CD4-positive, CD25-positive, alpha-beta regulatory T cell (primary cell): ENCODE measurements at regions not wholly inside any gene's neighbourhood (a gene's known extent, or its start where the extent isn't known, plus 50 kb on each side); places are given as distances from the start of the nearest gene placed in this dataset.
A peak's percentile ranks its signal among the peaks of the same experiment; 100 is the strongest.

ENCODE experiments used
- ATAC-seq, 2 donors: fragments of 150-1000 bp; cut with Tn5 transposase; one replicate each; pipeline ENCODE4 v1.10.0; 2021; ENCODE audit warnings: low read depth in 2 of 2, moderate number of reproducible peaks in 2 of 2, moderate library complexity in 1 of 2
- DNase-seq, 3 donors: peaks; one replicate each; pipeline versions ENCODE4 v3.0.0 to v3.0.0-alpha.2; 2012 to 2022; ENCODE audit warnings: mixed read lengths in 1 of 3
- H3K27ac ChIP-seq: one replicate; pipeline ENCODE4 v1.7.0; 2013; ENCODE audit warnings: mild to moderate bottlenecking, low read length; ENCODE audit not compliant: insufficient read depth, poor library complexity, severe bottlenecking
- H3K27me3 ChIP-seq: one replicate; pipeline ENCODE4 v1.7.0; 2013; ENCODE audit warnings: low read length; ENCODE audit not compliant: control insufficient read depth, insufficient read depth
- H3K36me3 ChIP-seq: one replicate; pipeline ENCODE4 v1.7.0; 2013; ENCODE audit warnings: mild to moderate bottlenecking, low read length, moderate library complexity; ENCODE audit not compliant: control insufficient read depth, insufficient read depth
- H3K4me1 ChIP-seq: 2 replicates; pipeline ENCODE4 v1.7.0; 2013; ENCODE audit warnings: mild to moderate bottlenecking, low read length; ENCODE audit not compliant: insufficient read depth, control insufficient read depth, poor library complexity, severe bottlenecking
- H3K4me3 ChIP-seq: one replicate; pipeline ENCODE4 v1.7.0; 2013; ENCODE audit warnings: low read depth, mild to moderate bottlenecking, low read length, moderate library complexity
- H3K9me3 ChIP-seq, 2 experiments: 1 replicate in 1 of 2; 2 replicates in 1 of 2; pipeline ENCODE4 v1.7.0; 2013; ENCODE audit warnings: low read length in 2 of 2, mild to moderate bottlenecking in 1 of 2, moderate library complexity in 1 of 2; ENCODE audit not compliant: control insufficient read depth in 2 of 2
- H3K27ac Mint-ChIP-seq, 3 donors: one replicate each; pipeline ENCODE4 v1.8.0; 2020 to 2022; ENCODE audit warnings: mild to moderate bottlenecking in 3 of 3, mixed read lengths in 3 of 3, moderate library complexity in 2 of 3
- H3K27me3 Mint-ChIP-seq: one replicate; pipeline ENCODE4 v1.8.0; 2022; ENCODE audit warnings: mild to moderate bottlenecking, mixed read lengths
- H3K36me3 Mint-ChIP-seq: one replicate; pipeline ENCODE4 v1.8.0; 2020; ENCODE audit warnings: mixed read lengths
- H3K4me1 Mint-ChIP-seq, 4 donors: one replicate each; pipeline ENCODE4 v1.8.0; 2020 to 2022; ENCODE audit warnings: mixed read lengths in 4 of 4, mild to moderate bottlenecking in 1 of 4
- H3K4me3 Mint-ChIP-seq, 4 donors: one replicate each; pipeline ENCODE4 v1.8.0; 2020 to 2022; ENCODE audit warnings: mild to moderate bottlenecking in 4 of 4, mixed read lengths in 4 of 4, moderate library complexity in 3 of 4
- H3K9me3 Mint-ChIP-seq, 7 donors: one replicate each; pipeline ENCODE4 v1.8.0; 2020 to 2022; ENCODE audit warnings: mixed read lengths in 7 of 7, mild to moderate bottlenecking in 3 of 7, moderate library complexity in 2 of 7

DNA sequence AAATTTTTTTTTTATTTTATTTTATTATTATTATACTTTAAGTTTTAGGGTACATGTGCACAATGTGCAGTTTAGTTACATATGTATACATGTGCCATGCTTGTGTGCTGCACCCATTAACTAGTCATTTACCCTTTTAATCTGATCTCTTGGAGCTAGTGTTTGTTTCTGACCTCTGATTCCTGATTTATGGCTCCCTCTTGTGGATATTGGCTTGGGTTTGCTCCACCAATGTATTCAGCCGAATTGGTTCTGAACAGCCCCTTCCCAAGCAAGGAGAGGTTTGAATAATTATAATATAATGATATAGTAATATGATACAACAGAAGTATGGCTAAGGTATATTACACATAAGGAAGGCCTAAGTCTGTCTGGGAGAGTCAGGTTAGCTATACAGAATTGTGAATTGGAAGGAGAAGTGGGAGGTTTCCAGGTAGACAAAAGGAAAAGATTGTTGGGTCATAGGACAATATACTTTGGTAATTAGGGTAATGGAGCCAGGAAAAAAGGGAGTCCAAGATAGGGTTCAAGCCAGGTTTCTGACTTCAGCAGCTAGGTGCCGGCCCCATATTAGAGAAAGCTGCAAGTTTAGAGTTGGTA, 53.1 kb upstream of the HMCN1 start:
- H3K36me3 Mint-ChIP-seq = no peaks in the 10 kb centered on the region
- H3K27me3 Mint-ChIP-seq = no peaks in the 10 kb centered on the region
- H3K4me1 Mint-ChIP-seq = peaks cover 21 to 39% (median 27%) of the 10 kb centered on the region in 4 donors
- ATAC-seq = peak in 1 of 2 donors; percentile 42
- Histone ChIP-seq H3K4me1 (peaks cover 29% of the 10 kb centered on the region), H3K27ac (no peak overlapping the region), H3K4me3 (no peak overlapping the region), H3K9me3 (no peaks in the 10 kb centered on the region), H3K36me3 (no peaks in the 10 kb centered on the region), H3K27me3 (no peaks in the 10 kb centered on the region)
- peak overlapping the region in 1 of 4 donors; percentile 19 for H3K4me3 Mint-ChIP-seq
- H3K9me3 Mint-ChIP-seq = no peaks in the 10 kb centered on the region
- H3K27ac Mint-ChIP-seq = peak overlapping the region in 1 of 3 donors; percentile 57
- DNase-seq = peak in 2 of 3 donors; percentile 29 to 69

DNA sequence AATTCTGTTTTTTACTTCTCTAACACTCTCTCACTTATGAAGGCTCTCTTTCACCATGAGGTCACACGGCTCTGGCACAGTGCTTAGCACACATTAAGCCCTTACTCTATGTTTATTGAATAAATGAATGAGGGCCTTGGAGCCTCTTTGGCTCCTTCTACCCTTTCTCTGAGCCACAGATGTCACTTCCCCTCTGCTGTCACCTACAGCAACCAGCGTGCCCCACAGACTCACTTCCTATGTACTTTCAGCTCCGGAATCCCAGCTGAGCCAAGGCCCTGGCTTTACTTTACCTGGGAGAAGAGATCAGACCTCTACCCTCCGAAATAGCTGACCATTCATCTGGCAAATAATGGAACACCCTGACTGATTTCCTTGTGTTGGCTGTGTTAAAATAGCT, 53.7 kb upstream of the HMCN1 start:
- Histone ChIP-seq H3K27me3 (no peaks in the 10 kb centered on the region), H3K4me1 (peaks cover 29% of the 10 kb centered on the region), H3K27ac (no peak overlapping the region), H3K4me3 (no peak overlapping the region), H3K9me3 (no peaks in the 10 kb centered on the region), H3K36me3 (no peaks in the 10 kb centered on the region)
- Mint-ChIP-seq H3K4me3 (peak overlapping the region in 2 of 4 donors; percentile 40 to 60), H3K27me3 (no peaks in the 10 kb centered on the region), H3K36me3 (no peaks in the 10 kb centered on the region), H3K9me3 (no peaks in the 10 kb centered on the region), H3K27ac (peak overlapping the region in 2 of 3 donors; percentile 59 to 68), H3K4me1 (peaks cover 21 to 43% (median 29%) of the 10 kb centered on the region in 4 donors)
- peak in 1 of 3 donors; percentile 35 for DNase-seq
- peak; percentile 34 to 64 for ATAC-seq

DNA sequence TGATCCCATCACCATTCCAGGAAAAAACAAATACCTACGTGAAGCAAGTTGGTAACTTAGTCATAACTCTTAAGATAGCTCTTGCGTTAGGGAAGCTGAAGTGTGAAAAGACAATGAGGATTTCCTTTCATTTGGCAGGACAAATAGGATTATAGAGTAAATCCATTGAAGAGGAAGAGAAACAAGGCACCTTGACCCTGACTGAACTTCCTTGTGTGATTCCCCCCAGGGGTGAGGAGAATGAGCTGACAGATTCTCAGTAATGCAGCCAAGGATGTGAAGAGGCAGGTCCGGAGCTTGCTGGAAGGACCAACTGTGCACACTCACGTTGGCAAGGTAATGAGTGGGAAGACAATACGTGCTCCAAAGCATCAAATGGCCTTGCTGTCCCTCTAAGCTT, 55.0 kb upstream of the HMCN1 start:
- no peaks in the 10 kb centered on the region for H3K9me3 Mint-ChIP-seq
- Histone ChIP-seq H3K4me3 (no peak overlapping the region), H3K36me3 (no peaks in the 10 kb centered on the region), H3K9me3 (no peaks in the 10 kb centered on the region), H3K27me3 (no peaks in the 10 kb centered on the region), H3K4me1 (peaks cover 38% of the 10 kb centered on the region), H3K27ac (no peak overlapping the region)
- DNase-seq (no peak), ATAC-seq (no peak)
- H3K4me1 Mint-ChIP-seq = peaks cover 25 to 55% (median 40%) of the 10 kb centered on the region in 4 donors
- H3K4me3 Mint-ChIP-seq = no peak overlapping the region
- peak overlapping the region in 1 of 3 donors; percentile 32 for H3K27ac Mint-ChIP-seq
- H3K27me3 Mint-ChIP-seq = peaks cover 3% of the 10 kb centered on the region
- H3K36me3 Mint-ChIP-seq = no peaks in the 10 kb centered on the region

DNA sequence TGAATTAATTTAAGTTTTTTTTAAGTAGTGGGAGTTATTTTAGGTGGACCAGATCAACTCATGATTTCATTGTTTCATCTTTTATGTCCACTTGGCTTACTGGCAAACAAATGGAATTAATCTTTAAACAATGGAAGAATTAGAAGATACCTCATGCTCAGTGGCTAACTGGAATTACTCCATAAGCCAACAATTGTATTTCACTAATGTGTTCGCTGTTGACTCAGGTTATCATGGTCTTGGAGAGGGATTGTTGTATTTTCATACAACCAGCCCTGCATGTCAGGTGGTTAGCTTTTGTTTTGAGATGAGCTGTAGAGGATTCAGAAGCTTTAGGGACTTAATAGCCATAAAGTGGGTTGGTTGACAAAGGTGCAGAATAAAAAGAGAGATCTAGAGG, 57.2 kb upstream of the HMCN1 start:
- H3K4me3 ChIP-seq = peak overlapping the region; percentile 63
- Mint-ChIP-seq H3K4me3 (peak overlapping the region in 1 of 4 donors; percentile 49), H3K4me1 (peaks cover 40 to 76% (median 54%) of the 10 kb centered on the region in 4 donors), H3K27ac (peak overlapping the region in 1 of 3 donors; percentile 72), H3K36me3 (no peaks in the 10 kb centered on the region), H3K9me3 (peaks cover 0 to 1% (median 0%) of the 10 kb centered on the region in 7 donors), H3K27me3 (peaks cover 4% of the 10 kb centered on the region)
- no peak overlapping the region for H3K27ac ChIP-seq
- no peaks in the 10 kb centered on the region for H3K36me3 ChIP-seq
- H3K4me1 ChIP-seq = peaks cover 46% of the 10 kb centered on the region
- ATAC-seq = no peak
- no peak for DNase-seq
- no peaks in the 10 kb centered on the region for H3K9me3 ChIP-seq
- no peaks in the 10 kb centered on the region for H3K27me3 ChIP-seq

DNA sequence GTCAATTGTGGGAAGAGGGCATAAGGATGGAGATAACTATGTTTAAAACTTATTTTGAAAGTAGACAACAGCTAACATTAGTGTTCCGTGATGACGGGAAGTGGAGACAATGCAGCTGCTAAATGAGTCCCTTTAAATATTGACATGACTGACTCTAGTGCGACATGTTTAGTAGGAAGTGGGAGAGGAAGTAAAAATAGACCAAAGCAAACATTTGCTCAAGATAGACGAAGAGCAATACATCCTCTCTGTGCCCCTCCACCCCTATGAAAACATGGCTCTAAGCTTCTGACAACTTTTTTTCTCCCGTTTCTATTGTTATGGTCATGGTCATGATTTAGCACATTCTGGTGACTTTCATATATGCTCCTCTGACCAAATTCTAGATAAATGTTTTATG, 60.0 kb upstream of the HMCN1 start:
- Histone ChIP-seq H3K4me3 (peak overlapping the region; percentile 78), H3K4me1 (peaks cover 37% of the 10 kb centered on the region), H3K27ac (peak overlapping the region; percentile 42), H3K27me3 (no peaks in the 10 kb centered on the region), H3K36me3 (no peaks in the 10 kb centered on the region), H3K9me3 (no peaks in the 10 kb centered on the region)
- H3K27me3 Mint-ChIP-seq = peaks cover 4% of the 10 kb centered on the region
- peak overlapping the region; percentile 8 to 87 (median 62) for H3K4me3 Mint-ChIP-seq
- H3K36me3 Mint-ChIP-seq = no peaks in the 10 kb centered on the region
- peak in 2 of 3 donors; percentile 61 to 78 for DNase-seq
- peak; percentile 78 for ATAC-seq
- peaks cover 0 to 1% (median 0%) of the 10 kb centered on the region in 7 donors for H3K9me3 Mint-ChIP-seq
- peak overlapping the region; percentile 7 to 76 (median 27) for H3K27ac Mint-ChIP-seq
- H3K4me1 Mint-ChIP-seq = peaks cover 38 to 73% (median 53%) of the 10 kb centered on the region in 4 donors

DNA sequence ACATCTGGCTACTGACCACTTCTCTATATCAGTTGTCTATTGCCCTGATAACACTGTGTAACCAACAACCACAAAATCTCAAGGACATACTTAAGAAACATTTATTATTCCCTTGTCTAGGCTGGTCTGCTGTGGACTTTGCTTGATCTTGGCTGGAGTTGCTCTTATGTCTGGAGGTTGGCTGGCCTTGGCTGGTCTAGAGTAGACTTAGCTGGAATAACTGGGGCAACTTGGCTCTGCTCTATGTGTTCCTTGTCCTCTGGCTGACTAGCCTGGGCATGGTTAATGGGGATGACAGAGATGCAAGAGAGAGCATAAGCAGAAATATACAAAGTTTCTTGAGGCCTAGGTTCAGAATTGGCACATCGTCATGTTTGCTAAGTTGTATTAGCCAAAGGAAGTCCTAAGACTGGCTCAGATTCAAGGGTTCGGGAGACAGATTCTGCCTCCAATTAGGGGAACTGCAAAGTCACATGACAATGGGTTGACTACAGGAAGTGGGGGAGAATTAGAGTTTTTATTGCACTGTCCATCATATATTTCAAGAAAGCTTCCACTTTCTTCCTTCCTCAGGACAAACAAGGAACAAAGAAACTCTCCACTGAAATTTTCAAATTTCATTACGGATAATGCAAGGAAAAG, 61.4 kb upstream of the HMCN1 start:
- Histone ChIP-seq H3K27me3 (no peaks in the 10 kb centered on the region), H3K4me3 (no peak overlapping the region), H3K27ac (no peak overlapping the region), H3K4me1 (peaks cover 34% of the 10 kb centered on the region), H3K9me3 (no peaks in the 10 kb centered on the region), H3K36me3 (no peaks in the 10 kb centered on the region)
- Mint-ChIP-seq H3K4me1 (peaks cover 43 to 78% (median 55%) of the 10 kb centered on the region in 4 donors), H3K36me3 (no peaks in the 10 kb centered on the region), H3K9me3 (peaks cover 0 to 1% (median 0%) of the 10 kb centered on the region in 7 donors), H3K27me3 (peaks cover 4% of the 10 kb centered on the region), H3K4me3 (peak overlapping the region in 1 of 4 donors; percentile 22), H3K27ac (peak overlapping the region; percentile 21 to 70 (median 23))
- no peak for ATAC-seq
- no peak for DNase-seq

DNA sequence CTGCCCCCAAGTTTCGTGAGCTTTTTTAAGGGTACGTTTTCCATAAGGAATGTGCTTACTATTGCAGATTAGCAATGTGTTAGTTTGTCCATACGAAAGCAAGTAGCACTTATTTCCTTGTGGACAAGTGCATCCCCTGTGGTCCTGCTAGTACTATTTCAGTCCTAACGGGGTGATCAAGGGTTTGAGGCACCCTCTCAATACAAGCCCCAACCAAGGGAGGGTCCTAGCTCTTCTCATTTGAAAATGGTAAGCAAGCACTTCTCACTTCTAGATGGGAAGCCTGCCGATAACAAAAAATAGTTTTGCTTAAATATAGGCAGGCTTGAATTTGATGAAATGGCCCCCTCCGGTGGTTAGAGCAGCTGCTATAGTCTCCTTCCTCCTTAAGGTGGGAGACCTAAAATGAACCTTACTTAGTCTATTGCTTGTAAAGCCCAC, 64.0 kb upstream of the HMCN1 start:
- Histone ChIP-seq H3K27me3 (no peaks in the 10 kb centered on the region), H3K4me3 (no peak overlapping the region), H3K4me1 (peaks cover 24% of the 10 kb centered on the region), H3K27ac (no peak overlapping the region), H3K9me3 (no peaks in the 10 kb centered on the region), H3K36me3 (no peaks in the 10 kb centered on the region)
- peak; percentile 74 to 76 for ATAC-seq
- Mint-ChIP-seq H3K36me3 (no peaks in the 10 kb centered on the region), H3K4me1 (peaks cover 40 to 67% (median 42%) of the 10 kb centered on the region in 4 donors), H3K9me3 (peaks cover 0 to 2% (median 0%) of the 10 kb centered on the region in 7 donors), H3K27me3 (peaks cover 4% of the 10 kb centered on the region), H3K4me3 (no peak overlapping the region), H3K27ac (peak overlapping the region in 2 of 3 donors; percentile 61 to 79)
- peak; percentile 25 to 76 (median 66) for DNase-seq
